ENCODE measurements at regions not wholly inside any gene's neighbourhood (a gene's known extent, or its start where the extent isn't known, plus 50 kb on each side); places are given as distances from the start of the nearest gene placed in this dataset.

- TF ChIP-seq CTCF (IDR thresholded peaks at IDR 0.05), result no peak
- TF ChIP-seq POLR2A (IDR thresholded peaks at IDR 0.05), result no peak
Observed at GRCh38 chr5:8185852-8186251, 316.9 kb downstream of the MTRR start.

Measured in lower leg skin (tissue), 3 donors.